GM12872 (cell line): ENCODE measurements at regions not wholly inside any gene's neighbourhood (a gene's known extent, or its start where the extent isn't known, plus 50 kb on each side); places are given as distances from the start of the nearest gene placed in this dataset.

ENCODE experiments used
- TF ChIP-seq, protein P1 (sequence below): IDR thresholded peaks from 3 replicates; pipeline ENCODE4 v1.5.1; 2011; ENCODE audit warnings: low read depth, mild to moderate bottlenecking, low read length, moderate library complexity; ENCODE audit not compliant: insufficient read depth

DNA sequence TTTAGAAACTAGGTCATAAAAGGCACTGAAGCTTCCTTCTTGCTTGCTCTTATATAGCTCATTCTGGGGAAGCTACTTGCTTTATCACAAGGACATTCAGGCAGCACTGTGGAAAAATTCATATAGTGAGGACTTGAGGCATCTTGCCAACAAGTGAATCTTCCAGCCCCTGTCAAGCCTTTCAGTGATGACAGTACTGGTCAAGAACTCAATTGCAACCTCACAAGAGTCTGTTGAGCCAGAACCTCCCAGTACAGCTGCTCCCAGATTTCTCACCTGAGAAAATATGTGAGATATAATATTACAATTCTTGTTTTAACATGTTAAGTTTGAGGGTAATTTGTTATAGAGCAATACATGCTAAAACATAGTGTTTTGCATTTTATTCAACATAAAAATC, 2011.0 kb upstream of the NUDT12 start:
- TF ChIP-seq, protein P1, sequence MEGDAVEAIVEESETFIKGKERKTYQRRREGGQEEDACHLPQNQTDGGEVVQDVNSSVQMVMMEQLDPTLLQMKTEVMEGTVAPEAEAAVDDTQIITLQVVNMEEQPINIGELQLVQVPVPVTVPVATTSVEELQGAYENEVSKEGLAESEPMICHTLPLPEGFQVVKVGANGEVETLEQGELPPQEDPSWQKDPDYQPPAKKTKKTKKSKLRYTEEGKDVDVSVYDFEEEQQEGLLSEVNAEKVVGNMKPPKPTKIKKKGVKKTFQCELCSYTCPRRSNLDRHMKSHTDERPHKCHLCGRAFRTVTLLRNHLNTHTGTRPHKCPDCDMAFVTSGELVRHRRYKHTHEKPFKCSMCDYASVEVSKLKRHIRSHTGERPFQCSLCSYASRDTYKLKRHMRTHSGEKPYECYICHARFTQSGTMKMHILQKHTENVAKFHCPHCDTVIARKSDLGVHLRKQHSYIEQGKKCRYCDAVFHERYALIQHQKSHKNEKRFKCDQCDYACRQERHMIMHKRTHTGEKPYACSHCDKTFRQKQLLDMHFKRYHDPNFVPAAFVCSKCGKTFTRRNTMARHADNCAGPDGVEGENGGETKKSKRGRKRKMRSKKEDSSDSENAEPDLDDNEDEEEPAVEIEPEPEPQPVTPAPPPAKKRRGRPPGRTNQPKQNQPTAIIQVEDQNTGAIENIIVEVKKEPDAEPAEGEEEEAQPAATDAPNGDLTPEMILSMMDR = no peak

DNA sequence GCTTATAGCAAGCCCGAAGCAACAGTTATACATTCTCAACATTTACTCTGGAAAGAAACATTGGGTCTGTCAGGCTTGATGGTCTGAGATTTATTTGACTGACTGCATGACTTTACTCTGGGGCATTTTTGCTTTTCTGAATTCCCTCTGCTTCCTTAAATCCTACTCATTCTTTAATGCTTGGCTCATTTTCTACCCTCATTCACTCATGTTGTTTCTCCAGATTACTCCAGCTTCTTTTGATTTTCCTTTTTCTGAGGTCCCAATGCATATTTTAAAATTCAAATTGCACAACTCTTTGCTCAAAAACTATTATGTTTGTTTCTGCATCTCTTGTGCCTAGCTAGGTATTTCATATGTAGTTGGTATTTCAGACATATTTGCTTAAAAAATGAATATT, 2002.9 kb upstream of the NUDT12 start:
- TF ChIP-seq, protein P1 = no peak

DNA sequence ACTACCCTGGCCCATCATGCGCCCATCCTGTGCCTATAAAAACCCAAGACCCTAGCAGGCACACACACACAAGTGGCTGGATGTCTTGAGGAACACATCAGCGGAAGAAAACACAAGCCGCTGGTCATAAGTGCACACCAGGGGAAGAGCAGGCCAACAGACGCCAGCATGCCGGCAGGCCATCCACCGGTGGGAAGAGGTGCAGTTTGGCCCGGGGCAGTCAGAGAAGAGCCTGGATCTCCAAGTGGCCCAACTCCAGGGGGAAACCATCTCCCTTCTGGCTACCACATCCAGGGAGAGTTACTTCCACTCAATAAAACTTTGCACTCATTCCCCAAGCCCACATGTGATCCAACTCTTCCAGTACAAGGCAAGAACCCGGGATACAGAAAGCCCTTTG, 2001.3 kb upstream of the NUDT12 start:
- TF ChIP-seq, protein P1 = no peak

DNA sequence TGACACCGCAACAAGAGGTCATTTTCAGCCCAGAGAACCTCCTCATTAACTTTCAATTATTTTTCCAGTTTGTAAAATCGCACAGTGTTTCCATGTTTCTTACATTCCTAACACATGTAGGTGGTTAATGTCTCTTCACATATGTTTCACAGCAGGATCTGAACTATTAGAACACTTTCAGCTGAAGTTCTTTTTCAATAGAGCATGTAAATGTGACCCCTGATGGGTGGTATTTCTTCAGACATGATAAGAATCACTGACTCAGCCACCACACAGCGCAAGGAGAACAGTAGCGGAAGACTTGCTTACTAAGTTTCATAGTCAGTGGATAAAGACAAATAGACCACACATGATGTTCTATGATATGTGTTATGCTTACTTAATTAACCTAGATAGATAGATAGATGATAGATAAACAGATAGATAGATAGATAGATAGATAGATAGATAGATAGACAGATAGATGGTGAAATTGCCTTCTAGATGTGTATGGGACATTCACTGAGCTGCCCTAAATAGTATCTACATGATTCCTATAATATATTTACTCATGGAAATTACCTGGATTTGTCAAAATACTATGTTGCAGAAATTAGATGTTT, 1992.1 kb upstream of the NUDT12 start:
- TF ChIP-seq, protein P1 = no peak

DNA sequence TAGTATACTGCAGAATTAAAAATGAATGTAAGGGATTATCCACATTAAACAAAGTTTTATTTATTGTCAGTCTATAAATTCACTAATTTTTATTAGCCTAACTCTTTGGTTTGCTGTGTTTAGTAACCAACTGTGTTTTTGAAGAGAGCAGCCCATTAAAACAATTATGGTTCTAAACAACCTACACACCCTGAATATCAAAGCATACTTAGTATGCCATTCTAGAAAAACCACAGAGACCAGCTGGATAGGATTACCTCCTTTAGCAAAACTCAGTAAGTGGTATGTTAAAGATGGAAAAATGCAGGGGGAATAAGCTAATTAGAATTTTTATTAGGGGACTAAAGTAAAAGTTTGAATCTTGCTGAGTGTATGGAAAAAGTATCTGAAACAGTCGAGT, 1981.7 kb upstream of the NUDT12 start:
- TF ChIP-seq, protein P1 = no peak

DNA sequence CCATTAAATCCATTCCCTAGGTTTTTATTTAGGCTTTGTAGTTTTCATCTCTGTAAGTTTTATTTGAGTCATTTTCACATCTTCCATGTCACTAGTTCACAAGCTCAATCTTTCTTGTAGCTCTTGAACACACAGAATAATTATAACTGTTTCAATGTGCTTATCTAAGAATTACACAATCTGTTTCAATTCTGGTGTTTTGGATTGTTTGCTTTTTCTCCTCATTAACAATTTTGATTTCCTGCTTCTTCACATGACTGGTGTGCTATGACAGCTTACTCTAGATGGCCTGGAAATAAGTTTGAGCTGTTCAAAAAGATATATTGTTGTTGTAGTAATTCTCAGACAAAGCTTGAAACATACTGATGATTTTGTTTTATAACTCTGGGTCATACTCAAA, 1974.1 kb upstream of the NUDT12 start:
- TF ChIP-seq, protein P1 = no peak

DNA sequence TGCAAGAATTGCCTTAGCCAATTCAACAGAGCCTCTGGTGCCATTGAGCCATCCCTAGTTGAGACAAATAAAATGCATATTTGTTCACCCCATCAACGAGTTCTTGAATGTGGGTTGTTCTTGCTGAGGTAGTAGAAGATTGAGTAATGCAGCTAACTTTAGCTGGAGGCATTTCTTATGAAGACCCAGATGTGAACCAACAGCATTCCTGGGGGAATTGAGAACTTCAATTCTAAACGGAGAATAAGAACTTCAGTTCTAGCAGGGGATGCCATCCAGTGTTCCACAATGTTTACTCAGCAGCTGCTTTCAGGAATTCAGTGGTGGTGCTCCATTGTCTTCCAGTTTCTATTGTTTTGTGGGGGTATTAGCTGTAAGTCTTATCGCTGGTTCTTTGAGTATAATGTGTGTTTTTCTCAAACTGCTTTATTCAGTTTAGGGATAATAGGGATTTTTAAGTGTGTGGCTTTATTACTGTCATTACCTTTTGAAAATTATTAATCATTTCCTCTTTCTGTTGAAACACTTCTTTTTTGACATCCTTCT, 1968.2 kb upstream of the NUDT12 start:
- TF ChIP-seq, protein P1 = no peak
